Mesodermal cell (in vitro differentiated cells): ENCODE measurements at regions not wholly inside any gene's neighbourhood (a gene's known extent, or its start where the extent isn't known, plus 50 kb on each side); places are given as distances from the start of the nearest gene placed in this dataset.

ENCODE experiments used
- H3K27ac ChIP-seq: 2 replicates; pipeline ENCODE4 v1.7.0; 2013; ENCODE audit warnings: mild to moderate bottlenecking, low read depth, low read length, moderate library complexity; ENCODE audit not compliant: severe bottlenecking
- H3K36me3 ChIP-seq: 2 replicates; pipeline ENCODE4 v1.7.1; 2013; ENCODE audit warnings: mild to moderate bottlenecking, low read length, moderate library complexity; ENCODE audit not compliant: control insufficient read depth, insufficient read depth
- H3K4me1 ChIP-seq: one replicate; pipeline ENCODE4 v1.7.1; 2013; ENCODE audit warnings: mild to moderate bottlenecking, low read length; ENCODE audit not compliant: insufficient read depth, control insufficient read depth, poor library complexity, severe bottlenecking
- H3K4me3 ChIP-seq: 2 replicates; pipeline ENCODE4 v1.7.0; 2013; ENCODE audit warnings: low read length, control low read depth, mild to moderate bottlenecking; ENCODE audit not compliant: insufficient read depth, poor library complexity, severe bottlenecking; ENCODE audit errors: extremely low read depth
- H3K9me3 ChIP-seq: 2 replicates; pipeline ENCODE4 v1.7.1; 2013; ENCODE audit warnings: mild to moderate bottlenecking, low read length, moderate library complexity; ENCODE audit not compliant: control insufficient read depth
- WGBS, 2 experiments: methylation state at CpG; one replicate each; pipeline ENCODE4 v1.1.5; 2013; ENCODE audit warnings: missing lambda C conversion rate in 2 of 2; ENCODE audit not compliant: insufficient coverage in 2 of 2; 5-methylcytosine and 5-hydroxymethylcytosine counted together

DNA sequence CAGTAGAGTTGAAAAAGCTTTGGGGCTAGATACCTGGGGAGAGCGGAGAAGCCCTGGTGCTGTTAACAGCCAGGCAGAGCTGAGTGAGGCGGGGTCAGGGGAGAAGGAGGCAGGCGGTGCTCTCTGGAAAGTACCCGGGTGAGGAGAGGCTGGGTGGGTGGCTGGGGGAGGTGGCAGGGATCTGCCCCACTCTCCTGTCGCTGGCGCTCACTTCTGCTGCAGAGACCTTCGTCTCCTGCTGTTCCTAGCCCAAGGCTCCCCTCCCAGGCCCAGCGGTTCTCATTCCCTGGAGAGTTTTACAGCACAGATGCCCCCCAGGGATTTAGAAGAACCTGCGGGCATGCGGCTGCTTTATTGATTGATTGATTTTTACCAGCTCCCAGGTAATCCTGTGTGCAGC lies 302.8 kb downstream of the IRF8 start:
- no peak overlapping the region for H3K27ac ChIP-seq
- H3K36me3 ChIP-seq: no peaks in the 10 kb centered on the region
- no peak overlapping the region for H3K4me3 ChIP-seq
- H3K9me3 ChIP-seq: no peaks in the 10 kb centered on the region
- 42 to 70% methylated on average over 4 of the region's 10 CpGs for WGBS, 2 experiments
- peaks cover 28% of the 10 kb centered on the region for H3K4me1 ChIP-seq

DNA sequence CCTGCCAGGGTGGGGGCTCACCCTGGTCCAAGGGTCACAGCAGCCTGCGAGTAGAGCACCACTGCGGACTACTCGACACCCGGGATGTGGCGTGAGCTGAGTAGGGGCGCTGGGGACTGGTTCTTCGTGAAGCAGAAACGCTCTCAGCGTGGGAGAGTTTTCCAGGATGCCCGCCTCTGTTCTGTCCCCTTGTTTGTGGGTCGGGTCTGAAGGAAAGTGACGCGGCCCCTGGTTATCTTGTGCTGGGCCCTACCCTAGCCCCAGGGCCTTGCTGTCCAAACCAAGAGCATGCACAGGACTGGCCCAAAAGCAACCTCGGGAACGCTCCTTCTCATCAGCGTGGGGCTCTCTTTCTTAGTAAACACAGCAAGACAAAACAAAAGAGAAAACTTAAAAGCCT lies 303.3 kb downstream of the IRF8 start:
- Histone ChIP-seq H3K9me3 (no peaks in the 10 kb centered on the region), H3K4me1 (peaks cover 23% of the 10 kb centered on the region), H3K4me3 (no peak overlapping the region), H3K36me3 (no peaks in the 10 kb centered on the region), H3K27ac (no peak overlapping the region)
- 78 to 82% methylated on average over 14 to 16 of the region's 16 CpGs for WGBS, 2 experiments

DNA sequence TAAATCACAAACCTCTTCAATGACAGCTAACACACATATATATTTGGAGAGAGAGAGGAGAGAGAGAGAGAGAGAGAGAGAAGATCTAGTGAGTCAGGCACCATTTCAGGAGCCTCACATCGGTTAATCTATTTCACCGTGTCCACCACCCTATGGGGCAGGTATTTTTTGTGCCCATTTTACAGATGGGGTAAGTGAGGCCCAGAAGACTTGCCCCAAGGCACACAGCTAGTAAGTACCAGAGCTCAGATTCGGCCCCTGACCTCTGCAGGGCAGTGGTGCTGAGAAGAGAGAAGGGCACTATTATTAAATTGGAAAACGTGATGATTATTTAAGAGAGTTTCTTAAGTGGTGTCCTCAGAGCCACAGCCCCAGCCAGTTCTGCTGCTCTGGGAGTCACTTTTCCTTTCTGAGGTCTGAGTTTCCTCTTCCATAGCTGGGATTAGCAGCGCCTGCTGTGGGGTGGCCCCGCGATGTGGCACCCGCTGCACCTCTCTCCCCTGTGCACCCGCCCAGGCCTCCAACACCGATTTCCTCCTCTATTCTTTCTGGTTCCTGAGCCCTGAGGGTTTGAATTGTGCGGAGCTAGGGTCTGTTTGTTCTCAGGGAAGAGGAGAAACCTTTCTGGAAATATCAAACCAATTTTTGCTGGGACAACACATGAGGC lies 303.9 kb downstream of the IRF8 start:
- Histone ChIP-seq H3K36me3 (no peaks in the 10 kb centered on the region), H3K4me3 (no peak overlapping the region), H3K4me1 (peaks cover 21% of the 10 kb centered on the region), H3K9me3 (no peaks in the 10 kb centered on the region), H3K27ac (no peak overlapping the region)
- WGBS, 2 experiments: 93 to 100% methylated on average over 4 to 9 of the region's 11 CpGs

DNA sequence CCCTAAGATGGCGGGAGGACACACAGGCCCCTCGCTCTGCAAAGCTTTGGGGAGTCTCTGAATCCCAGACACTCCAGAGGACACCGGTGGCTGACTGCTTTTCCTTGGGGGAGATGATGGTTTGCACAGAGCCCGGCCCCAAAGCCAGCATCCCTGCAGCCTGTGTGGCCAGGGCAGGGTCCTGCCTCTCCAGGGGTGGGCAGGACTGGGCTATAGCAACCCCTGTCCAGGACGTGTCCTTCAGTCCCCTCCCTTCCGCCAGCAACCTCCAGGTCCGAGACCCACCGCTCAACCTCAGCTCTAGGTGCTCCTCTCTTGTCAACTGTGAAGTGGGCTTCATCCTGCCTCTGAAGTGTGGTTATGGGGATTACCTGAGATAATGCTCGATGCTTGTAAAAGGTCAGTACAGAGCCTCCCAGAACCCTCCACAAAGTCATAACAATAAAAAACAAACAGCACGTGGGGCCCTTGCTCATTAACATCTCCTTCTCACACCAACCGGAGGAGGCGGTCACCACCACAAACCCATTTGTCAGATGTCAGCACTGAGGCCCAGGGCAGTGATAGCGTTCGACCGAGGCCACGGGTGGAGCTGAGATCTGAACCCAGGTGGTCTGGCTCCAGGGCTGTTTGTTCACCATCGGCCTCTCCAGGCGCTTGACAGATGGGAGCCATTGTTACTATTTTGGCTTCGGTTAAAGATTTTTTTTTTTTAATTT lies 304.8 kb downstream of the IRF8 start:
- 84 to 86% methylated on average over 13 to 16 of the region's 19 CpGs for WGBS, 2 experiments
- Histone ChIP-seq H3K9me3 (no peaks in the 10 kb centered on the region), H3K36me3 (no peaks in the 10 kb centered on the region), H3K27ac (no peak overlapping the region), H3K4me3 (no peak overlapping the region), H3K4me1 (peaks cover 21% of the 10 kb centered on the region)

DNA sequence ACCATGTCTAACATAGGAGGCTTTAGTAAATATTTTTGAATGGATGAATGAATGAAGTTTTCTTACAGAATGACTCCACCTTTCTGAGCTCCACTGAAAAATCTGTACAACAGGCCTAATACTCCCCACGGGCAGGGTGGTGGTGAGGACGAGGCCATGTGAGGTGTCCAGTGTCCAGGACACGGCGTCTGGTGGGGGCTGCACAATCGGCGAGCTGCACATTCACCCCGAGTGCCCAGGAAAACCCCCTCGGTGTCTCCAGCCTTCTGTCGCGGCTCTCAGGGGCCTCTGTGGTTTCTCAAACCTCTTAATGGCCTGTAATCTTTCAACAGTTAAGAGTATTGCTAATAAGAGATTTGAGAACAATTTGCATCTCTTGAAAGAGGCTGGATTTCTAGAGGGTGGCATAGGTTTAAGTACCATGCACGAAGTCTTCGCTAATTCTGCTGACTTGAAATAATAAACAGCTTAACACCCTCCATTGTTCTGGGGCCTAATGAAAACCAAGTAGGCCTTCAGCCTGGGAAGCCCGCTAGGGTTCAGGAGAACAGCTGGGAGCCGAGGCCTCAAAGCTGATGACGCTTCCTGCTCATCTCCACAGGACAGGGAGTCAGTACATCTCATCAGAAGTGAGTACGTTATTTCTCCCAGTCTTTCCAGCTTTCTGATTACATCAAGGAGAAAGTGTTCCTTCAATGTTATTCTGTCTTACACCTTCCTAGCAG lies 304.6 kb upstream of the FOXF1 start:
- no peaks in the 10 kb centered on the region for H3K36me3 ChIP-seq
- WGBS, 2 experiments: 87 to 92% methylated on average over 13 to 15 of the region's 16 CpGs

DNA sequence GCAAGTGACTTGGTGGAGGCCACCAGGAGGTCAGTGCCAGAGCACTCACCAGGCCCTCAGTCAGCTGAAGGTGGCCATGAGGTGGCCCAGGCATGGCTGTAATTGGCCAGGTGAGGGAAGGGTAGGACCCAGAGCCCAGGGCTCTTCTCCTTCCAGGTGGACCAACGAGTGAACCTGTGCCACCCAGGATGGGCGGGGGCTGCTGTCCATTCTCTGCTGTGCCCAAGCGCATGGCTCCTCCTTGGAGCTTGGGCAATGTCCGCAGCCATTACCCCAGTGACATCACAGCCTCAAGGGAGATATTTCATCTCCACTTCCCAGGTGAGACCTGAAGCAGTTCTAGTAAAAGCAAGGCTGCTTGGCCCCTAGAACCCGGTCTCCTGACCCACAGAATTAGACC lies 303.0 kb upstream of the FOXF1 start:
- WGBS, 2 experiments: 80 to 98% methylated on average over 5 of the region's 5 CpGs
- H3K27ac ChIP-seq: no peak overlapping the region
- H3K4me1 ChIP-seq: no peaks in the 10 kb centered on the region
- H3K4me3 ChIP-seq: no peak overlapping the region
- H3K36me3 ChIP-seq: no peaks in the 10 kb centered on the region
- H3K9me3 ChIP-seq: no peaks in the 10 kb centered on the region

More for the DNA sequence above, 304.6 kb upstream of the FOXF1 start:
- no peak overlapping the region for H3K4me3 ChIP-seq
- H3K4me1 ChIP-seq: peaks cover 3% of the 10 kb centered on the region
- no peak overlapping the region for H3K27ac ChIP-seq
- H3K9me3 ChIP-seq: no peaks in the 10 kb centered on the region

DNA sequence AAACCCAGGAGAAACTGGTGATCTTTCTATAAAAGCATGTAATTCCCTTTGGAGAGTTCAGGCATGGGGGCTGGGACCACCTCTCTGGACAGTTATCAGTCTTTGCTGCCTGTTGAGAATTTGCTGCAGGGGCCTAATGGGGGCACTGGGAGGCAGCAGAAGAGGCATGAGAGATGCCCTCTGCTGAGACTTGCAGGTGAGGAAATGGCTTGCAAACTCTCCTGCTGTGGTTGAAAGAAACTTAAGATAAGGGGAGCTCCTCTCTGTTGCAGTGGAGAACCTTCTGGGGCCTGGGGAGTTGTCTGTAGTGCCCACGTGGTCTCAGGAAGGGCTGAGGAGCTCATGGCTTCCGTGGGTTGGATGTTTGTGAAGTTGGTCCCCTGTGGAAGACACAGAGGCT lies 301.1 kb upstream of the FOXF1 start:
- Histone ChIP-seq H3K36me3 (no peaks in the 10 kb centered on the region), H3K27ac (no peak overlapping the region), H3K4me1 (no peaks in the 10 kb centered on the region), H3K9me3 (no peaks in the 10 kb centered on the region), H3K4me3 (no peak overlapping the region)
- WGBS, 2 experiments: 50% methylated on average over 2 of the region's 2 CpGs

DNA sequence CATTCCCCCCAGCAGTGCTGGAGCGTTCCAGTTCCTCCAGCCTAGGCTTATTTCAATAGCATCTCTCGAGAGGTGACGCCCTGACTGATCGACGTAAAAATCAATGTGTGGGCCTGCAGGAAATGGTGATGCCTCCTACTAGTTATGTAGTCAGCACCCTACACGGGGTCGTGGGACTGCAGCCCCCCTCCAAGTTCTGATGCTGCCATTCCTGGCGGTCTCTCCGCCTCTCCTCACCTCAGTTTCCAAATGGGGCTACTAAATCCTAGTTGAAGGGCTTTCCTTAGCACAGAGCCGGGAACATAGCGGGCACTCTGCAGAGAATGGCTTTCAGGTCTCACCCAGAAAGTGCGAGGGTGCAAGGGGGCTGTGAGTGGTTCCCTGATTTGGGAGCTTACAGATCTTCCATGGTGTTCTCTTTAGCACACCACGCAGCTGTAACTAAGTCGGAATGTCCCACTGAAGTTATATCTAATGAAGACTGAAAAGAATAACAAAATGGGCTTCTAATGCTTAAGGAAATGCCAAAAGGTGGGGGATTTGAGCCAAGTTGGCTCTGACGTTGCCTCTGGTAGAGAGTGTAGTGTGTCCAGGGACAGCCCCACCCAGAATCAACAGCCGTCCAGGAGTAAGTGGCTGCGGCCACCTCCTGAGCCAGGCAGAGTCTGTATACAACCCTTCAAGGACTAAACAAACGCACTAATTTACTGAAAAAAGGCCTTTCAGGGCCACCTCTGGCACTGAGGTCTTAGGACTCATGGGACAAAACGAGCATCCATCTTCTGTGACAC lies 299.7 kb upstream of the FOXF1 start:
- H3K27ac ChIP-seq: no peak overlapping the region
- no peaks in the 10 kb centered on the region for H3K9me3 ChIP-seq
- H3K36me3 ChIP-seq: no peaks in the 10 kb centered on the region
- H3K4me3 ChIP-seq: no peak overlapping the region
- H3K4me1 ChIP-seq: peaks cover 2% of the 10 kb centered on the region
- 89 to 96% methylated on average over 15 to 18 of the region's 19 CpGs for WGBS, 2 experiments

DNA sequence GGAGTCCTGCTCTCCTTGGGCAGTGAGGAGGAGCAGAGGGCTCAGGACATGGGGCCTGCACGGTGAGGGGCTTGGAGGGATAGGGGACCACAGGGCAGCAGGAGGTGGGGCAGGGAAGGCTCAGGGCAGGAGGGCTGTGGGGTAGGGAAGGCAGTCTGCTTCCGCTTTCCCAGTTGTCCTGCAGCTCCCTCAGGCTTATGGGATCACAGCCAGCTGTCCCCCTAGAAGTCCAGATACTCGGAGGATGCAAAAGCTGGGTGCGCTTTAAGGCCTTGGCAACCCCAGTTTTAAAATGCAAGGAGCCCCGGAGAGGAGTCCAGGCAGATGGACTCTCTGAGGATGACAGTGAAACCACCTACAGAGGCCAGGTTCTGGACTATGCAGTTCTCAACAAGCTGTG lies 299.1 kb upstream of the FOXF1 start:
- Histone ChIP-seq H3K4me3 (no peak overlapping the region), H3K9me3 (no peaks in the 10 kb centered on the region), H3K36me3 (no peaks in the 10 kb centered on the region), H3K27ac (no peak overlapping the region), H3K4me1 (peaks cover 5% of the 10 kb centered on the region)
- WGBS, 2 experiments: 91 to 96% methylated on average over 5 of the region's 5 CpGs

DNA sequence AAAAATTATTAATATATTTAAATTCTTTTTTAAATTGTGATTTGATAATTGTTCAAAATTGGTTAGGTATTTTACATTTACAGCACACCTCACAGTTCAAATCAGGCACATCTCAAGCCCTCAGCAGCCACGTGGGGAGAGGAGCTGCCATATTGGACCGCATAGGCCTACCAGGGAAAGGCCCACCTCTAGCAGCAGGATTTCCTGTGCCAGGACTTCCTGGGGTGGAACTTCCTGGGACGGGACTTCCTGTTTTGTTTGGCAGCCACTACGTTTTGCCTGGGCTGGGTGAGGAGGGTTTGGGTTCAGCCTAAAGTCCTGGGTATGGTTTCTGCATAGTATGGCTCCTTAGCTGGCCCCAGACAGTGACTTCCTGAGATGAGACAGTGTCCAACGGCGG lies 298.5 kb upstream of the FOXF1 start:
- no peak overlapping the region for H3K27ac ChIP-seq
- no peaks in the 10 kb centered on the region for H3K9me3 ChIP-seq
- no peaks in the 10 kb centered on the region for H3K36me3 ChIP-seq
- WGBS, 2 experiments: 85 to 90% methylated on average over 3 to 4 of the region's 6 CpGs
- no peak overlapping the region for H3K4me3 ChIP-seq
- H3K4me1 ChIP-seq: peaks cover 5% of the 10 kb centered on the region
